ENCODE measurements at regions not wholly inside any gene's neighbourhood (a gene's known extent, or its start where the extent isn't known, plus 50 kb on each side); places are given as distances from the start of the nearest gene placed in this dataset.
"Not testable (repeated sequence)": the region's sequence is repeated elsewhere in the genome, so short reads cannot be mapped to it uniquely, and the experiment has no call there.

- DNase-seq (ENCODE audit: low read depth in 1 of 2, low spot score in 1 of 2), result no peak
- no peak for TF ChIP-seq SPI1 (IDR thresholded peaks at IDR 0.05; ENCODE audit: borderline replicate concordance, low read depth)
- no peaks in the 10 kb centered on the region for H3K27me3 ChIP-seq (ENCODE audit: insufficient read depth, poor library complexity, severe bottlenecking)
- no peak overlapping the region for H3K4me3 ChIP-seq (replicated peaks; ENCODE audit: insufficient read depth, low read length)
- H3K27ac ChIP-seq (replicated peaks), result no peak overlapping the region
These were observed 435.2 kb upstream of the KAZN start for GRCh38 chr1:14163246-14163645.

- Histone ChIP-seq H3K27ac (replicated peaks) (no peak overlapping the region), H3K27me3 (ENCODE audit: insufficient read depth, poor library complexity, severe bottlenecking) (no peaks in the 10 kb centered on the region), H3K4me3 (replicated peaks; ENCODE audit: insufficient read depth, low read length) (no peak overlapping the region)
- no peak for DNase-seq (ENCODE audit: low read depth in 1 of 2, low spot score in 1 of 2)
- TF ChIP-seq POLR2AphosphoS5 (IDR thresholded peaks at IDR 0.05; ENCODE audit: low read depth), result no peak
These were observed 433.1 kb upstream of the KAZN start for GRCh38 chr1:14165371-14165801.

- Histone ChIP-seq H3K27me3 (ENCODE audit: insufficient read depth, poor library complexity, severe bottlenecking) (no peaks in the 10 kb centered on the region), H3K27ac (replicated peaks) (no peak overlapping the region), H3K4me3 (replicated peaks; ENCODE audit: insufficient read depth, low read length) (no peak overlapping the region)
- TF ChIP-seq GABPA (IDR thresholded peaks at IDR 0.05; ENCODE audit: low read depth) (no peak), REST (IDR thresholded peaks at IDR 0.05; ENCODE audit: insufficient replicate concordance, low read depth) (no peak), SPI1 (IDR thresholded peaks at IDR 0.05; ENCODE audit: borderline replicate concordance, low read depth) (no peak), POLR2AphosphoS5 (IDR thresholded peaks at IDR 0.05; ENCODE audit: low read depth) (no peak), CTCF (IDR thresholded peaks at IDR 0.05; ENCODE audit: insufficient read depth, low read length) (no peak)
- DNase-seq (ENCODE audit: low read depth in 1 of 2, low spot score in 1 of 2), result no peak
These were observed 430.6 kb upstream of the KAZN start for GRCh38 chr1:14167884-14168283.

DNA sequence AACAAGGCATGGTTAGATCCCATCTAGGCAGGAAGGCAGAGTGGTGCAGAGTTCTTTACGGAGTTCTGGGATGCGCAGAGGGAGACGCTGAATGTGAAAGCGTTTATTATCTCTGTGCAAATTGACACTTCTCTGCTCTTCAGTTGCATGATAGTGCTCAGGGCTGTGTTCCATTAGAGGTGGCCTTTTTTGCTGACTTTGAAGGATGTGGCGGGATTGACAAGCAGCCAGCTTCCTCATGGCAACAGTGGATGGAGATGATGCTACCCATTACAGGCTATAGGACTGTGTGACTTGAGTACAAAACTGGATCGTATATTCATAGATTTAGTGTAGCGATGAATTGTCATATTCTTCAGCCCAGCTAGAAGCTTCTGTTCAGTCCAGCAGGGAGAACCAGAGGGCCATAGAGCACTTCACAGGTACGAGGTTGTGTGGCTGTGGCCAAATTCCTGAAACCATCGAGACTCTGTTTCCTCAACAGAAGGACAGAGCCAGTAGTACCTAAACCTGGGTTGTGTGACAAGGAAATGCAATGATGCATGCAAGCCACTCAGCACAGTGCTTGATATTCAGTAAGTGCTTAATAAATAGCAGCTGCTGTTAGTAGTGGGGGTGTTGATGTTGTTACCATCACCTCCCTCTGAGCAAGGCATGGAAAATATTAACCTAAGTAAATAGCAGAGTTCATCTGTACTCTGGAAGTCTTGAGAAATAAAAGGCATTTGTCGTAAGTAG is 430.0 kb upstream of the KAZN start:
- H3K27me3 ChIP-seq (ENCODE audit: insufficient read depth, poor library complexity, severe bottlenecking), result no peaks in the 10 kb centered on the region
- DNase-seq (ENCODE audit: low read depth in 1 of 2, low spot score in 1 of 2), result no peak
- no peak overlapping the region for H3K4me3 ChIP-seq (replicated peaks; ENCODE audit: insufficient read depth, low read length)
- H3K27ac ChIP-seq (replicated peaks), result no peak overlapping the region
- TF ChIP-seq POLR2AphosphoS5 (IDR thresholded peaks at IDR 0.05; ENCODE audit: low read depth), result no peak
- no peak for TF ChIP-seq SPI1 (IDR thresholded peaks at IDR 0.05; ENCODE audit: borderline replicate concordance, low read depth)
- no peak for TF ChIP-seq GABPA (IDR thresholded peaks at IDR 0.05; ENCODE audit: low read depth)
- no peak for TF ChIP-seq CTCF (IDR thresholded peaks at IDR 0.05; ENCODE audit: insufficient read depth, low read length)
- no peak for TF ChIP-seq REST (IDR thresholded peaks at IDR 0.05; ENCODE audit: insufficient replicate concordance, low read depth)

GRCh38 chr1:14173598-14173997 is 424.9 kb upstream of the KAZN start:
- TF ChIP-seq GABPA (IDR thresholded peaks at IDR 0.05; ENCODE audit: low read depth) (no peak), REST (IDR thresholded peaks at IDR 0.05; ENCODE audit: insufficient replicate concordance, low read depth) (no peak), SPI1 (IDR thresholded peaks at IDR 0.05; ENCODE audit: borderline replicate concordance, low read depth) (no peak), POLR2AphosphoS5 (IDR thresholded peaks at IDR 0.05; ENCODE audit: low read depth) (no peak), CTCF (IDR thresholded peaks at IDR 0.05; ENCODE audit: insufficient read depth, low read length) (no peak)

DNA sequence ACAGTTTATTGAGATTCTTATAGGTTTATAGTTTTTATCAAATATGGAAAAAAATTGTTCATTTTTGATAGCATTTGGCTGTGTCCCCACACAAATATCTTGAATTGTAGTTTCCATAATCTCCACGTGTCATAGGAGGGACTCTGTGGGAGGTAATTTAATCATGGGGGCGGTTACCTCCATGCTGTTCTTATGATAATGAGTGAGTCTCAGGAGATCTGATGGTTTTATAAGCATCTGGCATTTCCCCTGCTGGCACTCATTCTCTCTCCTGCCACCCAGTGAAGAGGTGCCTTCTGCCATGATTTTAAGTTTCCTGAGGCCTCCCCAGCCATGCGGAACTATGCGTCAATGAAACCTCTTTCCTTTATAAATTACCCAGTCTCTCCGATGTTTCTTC is 420.6 kb upstream of the KAZN start:
- not testable (repeated sequence) for H3K27ac ChIP-seq (replicated peaks); H3K4me3 ChIP-seq (replicated peaks; ENCODE audit: insufficient read depth, low read length); DNase-seq (ENCODE audit: low read depth in 1 of 2, low spot score in 1 of 2); H3K27me3 ChIP-seq (ENCODE audit: insufficient read depth, poor library complexity, severe bottlenecking)

More at GRCh38 chr1:14173598-14173997, 424.9 kb upstream of the KAZN start:
- DNase-seq (ENCODE audit: low read depth in 1 of 2, low spot score in 1 of 2), result no peak
- no peak overlapping the region for H3K4me3 ChIP-seq (replicated peaks; ENCODE audit: insufficient read depth, low read length)
- H3K27me3 ChIP-seq (ENCODE audit: insufficient read depth, poor library complexity, severe bottlenecking), result no peaks in the 10 kb centered on the region
- H3K27ac ChIP-seq (replicated peaks), result no peak overlapping the region
